ENCODE measurements at regions not wholly inside any gene's neighbourhood (a gene's known extent, or its start where the extent isn't known, plus 50 kb on each side); places are given as distances from the start of the nearest gene placed in this dataset.

- Histone ChIP-seq H3K27ac (ENCODE audit: low read depth, low read length, poor library complexity, severe bottlenecking) (no peak overlapping the region), H3K27me3 (replicated peaks; ENCODE audit: insufficient read depth, low read depth, low read length, poor library complexity) (no peaks in the 10 kb centered on the region), H3K4me3 (ENCODE audit: low read depth, low read length, poor library complexity, severe bottlenecking) (no peak overlapping the region), H3K9me3 (ENCODE audit: low read depth, low read length, poor library complexity, severe bottlenecking) (no peaks in the 10 kb centered on the region), H3K4me1 (ENCODE audit: insufficient read depth, low read length, poor library complexity, severe bottlenecking) (peaks cover 5% of the 10 kb centered on the region), H3K36me3 (ENCODE audit: insufficient read depth, low read length, poor library complexity, severe bottlenecking) (no peaks in the 10 kb centered on the region)
- TF ChIP-seq CTCF (conservative IDR thresholded peaks at IDR 0.05; ENCODE audit: low read depth, low read length): no peak
- BruUV-seq (replicated peaks): no TSS peak
- intact Hi-C loops (cut with micrococcal nuclease; ENCODE audit: unreplicated experiment): no loop called here
- ChIA-PET POLR2A (ENCODE audit: low non-redundant PET) (no interaction called here), CTCF (no interaction called here)
- DNase-seq (ENCODE audit: low spot score): no peak
Measured at GRCh38 chr2:188726626-188727247, 247.4 kb upstream of the COL3A1 start.

GRCh38 chr2:188727846-188728245 lies 246.3 kb upstream of the COL3A1 start:
- no peaks in the 10 kb centered on the region for H3K36me3 ChIP-seq (ENCODE audit: insufficient read depth, low read length, poor library complexity, severe bottlenecking)
- TF ChIP-seq EZH2 (IDR thresholded peaks at IDR 0.05; ENCODE audit: borderline replicate concordance, low read depth, low read length, poor library complexity, severe bottlenecking) (no peak), CTCF (conservative IDR thresholded peaks at IDR 0.05; ENCODE audit: low read depth, low read length) (no peak)
- H3K27me3 ChIP-seq (replicated peaks; ENCODE audit: insufficient read depth, low read depth, low read length, poor library complexity): no peaks in the 10 kb centered on the region
- peaks cover 5% of the 10 kb centered on the region for H3K4me1 ChIP-seq (ENCODE audit: insufficient read depth, low read length, poor library complexity, severe bottlenecking)
- no peak overlapping the region for H3K27ac ChIP-seq (ENCODE audit: low read depth, low read length, poor library complexity, severe bottlenecking)
- BruUV-seq (replicated peaks): no TSS peak
- intact Hi-C loops (cut with micrococcal nuclease; ENCODE audit: unreplicated experiment): no loop called here
- no peaks in the 10 kb centered on the region for H3K9me3 ChIP-seq (ENCODE audit: low read depth, low read length, poor library complexity, severe bottlenecking)
- no peak for DNase-seq (ENCODE audit: low spot score)
- ChIA-PET POLR2A (ENCODE audit: low non-redundant PET) (no interaction called here), CTCF (no interaction called here)
- no peak overlapping the region for H3K4me3 ChIP-seq (ENCODE audit: low read depth, low read length, poor library complexity, severe bottlenecking)

GRCh38 chr2:188734691-188735090 lies 239.5 kb upstream of the COL3A1 start:
- H3K27ac ChIP-seq (ENCODE audit: low read depth, low read length, poor library complexity, severe bottlenecking): no peak overlapping the region
- H3K36me3 ChIP-seq (ENCODE audit: insufficient read depth, low read length, poor library complexity, severe bottlenecking): no peaks in the 10 kb centered on the region
- ChIA-PET CTCF (no interaction called here), POLR2A (ENCODE audit: low non-redundant PET) (no interaction called here)
- no peak overlapping the region for H3K4me3 ChIP-seq (ENCODE audit: low read depth, low read length, poor library complexity, severe bottlenecking)
- TF ChIP-seq EZH2 (IDR thresholded peaks at IDR 0.05; ENCODE audit: borderline replicate concordance, low read depth, low read length, poor library complexity, severe bottlenecking) (no peak), CTCF (conservative IDR thresholded peaks at IDR 0.05; ENCODE audit: low read depth, low read length) (no peak)
- H3K4me1 ChIP-seq (ENCODE audit: insufficient read depth, low read length, poor library complexity, severe bottlenecking): peaks cover 26% of the 10 kb centered on the region
- no peaks in the 10 kb centered on the region for H3K9me3 ChIP-seq (ENCODE audit: low read depth, low read length, poor library complexity, severe bottlenecking)
- BruUV-seq (replicated peaks): no TSS peak
- intact Hi-C loops (cut with micrococcal nuclease; ENCODE audit: unreplicated experiment): no loop called here
- H3K27me3 ChIP-seq (replicated peaks; ENCODE audit: insufficient read depth, low read depth, low read length, poor library complexity): no peaks in the 10 kb centered on the region
- peak; percentile 61 for DNase-seq (ENCODE audit: low spot score)

Data from A673 (cell line).